Nephron progenitor cell (in vitro differentiated cells): ENCODE measurements at regions not wholly inside any gene's neighbourhood (a gene's known extent, or its start where the extent isn't known, plus 50 kb on each side); places are given as distances from the start of the nearest gene placed in this dataset.

ENCODE experiments used
- DNase-seq: peaks from one replicate; pipeline ENCODE4 v3.0.0; 2021
- H3K27ac Mint-ChIP-seq: 2 replicates; pipeline ENCODE4 v1.8.0; 2021; ENCODE audit warnings: mild to moderate bottlenecking, moderate library complexity, mixed read lengths
- H3K27me3 Mint-ChIP-seq: 2 replicates; pipeline ENCODE4 v1.8.0; 2021; ENCODE audit warnings: mild to moderate bottlenecking, low read depth, mixed read lengths; ENCODE audit not compliant: poor library complexity
- H3K36me3 Mint-ChIP-seq: 2 replicates; pipeline ENCODE4 v1.8.0; 2021; ENCODE audit warnings: low read depth, mixed read lengths
- H3K4me1 Mint-ChIP-seq: 2 replicates; pipeline ENCODE4 v1.8.0; 2021; ENCODE audit warnings: mixed read lengths
- H3K4me3 Mint-ChIP-seq: 2 replicates; pipeline ENCODE4 v1.8.0; 2021; ENCODE audit warnings: mild to moderate bottlenecking, moderate library complexity, mixed read lengths
- H3K9me3 Mint-ChIP-seq: 2 replicates; pipeline ENCODE4 v1.8.0; 2021; ENCODE audit warnings: mild to moderate bottlenecking, moderate library complexity, mixed read lengths
- TF ChIP-seq, protein P1 (sequence below): fragments of 200-600 bp; sonication (generic); IDR thresholded peaks from 2 replicates; pipeline ENCODE4 v1.5.0; 2021; ENCODE audit warnings: antibody characterized with exemption

DNA sequence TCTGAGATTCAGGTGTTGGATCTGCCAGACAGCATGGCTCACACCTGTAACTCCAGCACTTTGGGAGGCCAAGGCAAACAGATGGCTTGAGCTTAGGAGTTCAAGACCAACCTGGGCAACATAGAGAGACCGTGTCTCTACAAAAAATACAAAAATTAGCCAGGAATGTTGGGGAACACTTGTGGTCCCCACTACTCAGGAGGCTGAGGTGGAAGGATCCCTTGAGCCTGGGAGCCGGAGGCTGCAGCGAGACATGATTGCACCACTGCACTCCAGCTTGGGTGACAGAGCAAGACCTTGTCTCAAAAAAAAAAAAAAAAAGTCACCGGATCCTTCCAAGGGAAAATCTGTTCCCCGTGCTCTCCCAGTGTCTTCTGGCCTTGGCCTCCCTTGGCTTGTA is 109.2 kb downstream of the IRS2 start:
- TF ChIP-seq, protein P1, sequence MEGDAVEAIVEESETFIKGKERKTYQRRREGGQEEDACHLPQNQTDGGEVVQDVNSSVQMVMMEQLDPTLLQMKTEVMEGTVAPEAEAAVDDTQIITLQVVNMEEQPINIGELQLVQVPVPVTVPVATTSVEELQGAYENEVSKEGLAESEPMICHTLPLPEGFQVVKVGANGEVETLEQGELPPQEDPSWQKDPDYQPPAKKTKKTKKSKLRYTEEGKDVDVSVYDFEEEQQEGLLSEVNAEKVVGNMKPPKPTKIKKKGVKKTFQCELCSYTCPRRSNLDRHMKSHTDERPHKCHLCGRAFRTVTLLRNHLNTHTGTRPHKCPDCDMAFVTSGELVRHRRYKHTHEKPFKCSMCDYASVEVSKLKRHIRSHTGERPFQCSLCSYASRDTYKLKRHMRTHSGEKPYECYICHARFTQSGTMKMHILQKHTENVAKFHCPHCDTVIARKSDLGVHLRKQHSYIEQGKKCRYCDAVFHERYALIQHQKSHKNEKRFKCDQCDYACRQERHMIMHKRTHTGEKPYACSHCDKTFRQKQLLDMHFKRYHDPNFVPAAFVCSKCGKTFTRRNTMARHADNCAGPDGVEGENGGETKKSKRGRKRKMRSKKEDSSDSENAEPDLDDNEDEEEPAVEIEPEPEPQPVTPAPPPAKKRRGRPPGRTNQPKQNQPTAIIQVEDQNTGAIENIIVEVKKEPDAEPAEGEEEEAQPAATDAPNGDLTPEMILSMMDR = no peak
- Mint-ChIP-seq H3K27me3 (peaks cover 14% of the 10 kb centered on the region), H3K4me1 (no peaks in the 10 kb centered on the region), H3K4me3 (no peak overlapping the region), H3K36me3 (no peaks in the 10 kb centered on the region), H3K9me3 (no peaks in the 10 kb centered on the region), H3K27ac (no peak overlapping the region)
- no peak for DNase-seq

GRCh38 chr13:109673477-109673876 is 112.9 kb downstream of the IRS2 start:
- DNase-seq = no peak
- peaks cover 18% of the 10 kb centered on the region for H3K4me1 Mint-ChIP-seq
- no peaks in the 10 kb centered on the region for H3K36me3 Mint-ChIP-seq
- TF ChIP-seq, protein P1 = no peak
- H3K9me3 Mint-ChIP-seq = no peaks in the 10 kb centered on the region
- H3K4me3 Mint-ChIP-seq = no peak overlapping the region
- H3K27ac Mint-ChIP-seq = no peak overlapping the region
- H3K27me3 Mint-ChIP-seq = peaks cover 10% of the 10 kb centered on the region

- no peak for DNase-seq
- Mint-ChIP-seq H3K27ac (no peak overlapping the region), H3K4me1 (peaks cover 28% of the 10 kb centered on the region), H3K9me3 (no peaks in the 10 kb centered on the region), H3K27me3 (peaks cover 10% of the 10 kb centered on the region), H3K36me3 (no peaks in the 10 kb centered on the region), H3K4me3 (no peak overlapping the region)
- TF ChIP-seq, protein P1 = no peak
These were observed 113.8 kb downstream of the IRS2 start for GRCh38 chr13:109672545-109672944.

GRCh38 chr13:109671919-109672318 is 114.5 kb downstream of the IRS2 start:
- peaks cover 34% of the 10 kb centered on the region for H3K4me1 Mint-ChIP-seq
- H3K4me3 Mint-ChIP-seq = no peak overlapping the region
- no peaks in the 10 kb centered on the region for H3K9me3 Mint-ChIP-seq
- DNase-seq = no peak
- no peak overlapping the region for H3K27ac Mint-ChIP-seq
- TF ChIP-seq, protein P1 = no peak
- H3K36me3 Mint-ChIP-seq = no peaks in the 10 kb centered on the region
- H3K27me3 Mint-ChIP-seq = peaks cover 8% of the 10 kb centered on the region

- Mint-ChIP-seq H3K9me3 (no peaks in the 10 kb centered on the region), H3K4me1 (peaks cover 45% of the 10 kb centered on the region), H3K27ac (no peak overlapping the region), H3K27me3 (peaks cover 7% of the 10 kb centered on the region), H3K4me3 (no peak overlapping the region), H3K36me3 (no peaks in the 10 kb centered on the region)
- no peak for DNase-seq
- TF ChIP-seq, protein P1 = no peak
These were observed 115.6 kb downstream of the IRS2 start for GRCh38 chr13:109670776-109671175.

DNA sequence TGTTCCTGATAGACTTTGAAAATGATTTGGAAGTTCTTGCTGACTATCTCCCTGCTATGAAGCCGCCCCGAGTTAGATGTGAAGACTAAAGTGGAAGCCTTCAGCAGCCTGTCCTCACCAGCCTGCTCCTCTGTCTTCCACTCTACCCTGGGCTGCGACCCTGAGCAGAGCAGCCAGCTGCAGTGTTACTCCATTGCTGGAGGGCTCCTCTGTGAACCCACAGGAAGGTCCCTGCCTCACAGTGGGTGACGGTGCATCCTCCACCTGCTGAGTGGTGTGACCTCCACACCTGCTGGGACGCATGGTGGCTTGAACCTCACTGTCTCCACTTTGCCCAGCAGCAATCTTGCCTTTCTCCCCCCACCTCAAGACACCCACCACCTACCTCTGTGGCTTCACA is 116.4 kb downstream of the IRS2 start:
- Mint-ChIP-seq H3K36me3 (no peaks in the 10 kb centered on the region), H3K27ac (no peak overlapping the region), H3K9me3 (no peaks in the 10 kb centered on the region), H3K27me3 (peaks cover 11% of the 10 kb centered on the region), H3K4me3 (no peak overlapping the region), H3K4me1 (peaks cover 51% of the 10 kb centered on the region)
- TF ChIP-seq, protein P1 = no peak
- no peak for DNase-seq
